PC-3 (cell line): ENCODE measurements at regions not wholly inside any gene's neighbourhood (a gene's known extent, or its start where the extent isn't known, plus 50 kb on each side); places are given as distances from the start of the nearest gene placed in this dataset.

Experiments used
- ATAC-seq: fragments of 200-7000 bp; cut with Tn5 transposase; 2 replicates; pipeline ENCODE4 v1.9.1; 2020; ENCODE audit warnings: mild to moderate bottlenecking, moderate library complexity
- BruUV-seq: library from RNA; stranded (reverse); fragments of 400-500 nt; replicated peaks from 2 replicates; lab custom pipeline; 2021; lab: Mats Ljungman, UMichigan
- CTCF ChIA-PET: fragments of 300-600 bp; sonication (Branson Sonifier 250); formaldehyde crosslinking; loops from one replicate; lab custom pipeline; 2022; ENCODE audit warnings: antibody characterized with exemption; lab: Charles Lee
- POLR2A ChIA-PET: fragments of 300-600 bp; sonication (Branson Sonifier 250); formaldehyde crosslinking; loops from one replicate; lab custom pipeline; 2022; ENCODE audit warnings: antibody characterized with exemption; ENCODE audit not compliant: unreplicated experiment; lab: Charles Lee
- DNase-seq: peaks from one replicate; pipeline ENCODE4 v3.0.0-alpha.2; 2015
- H2AFZ ChIP-seq: fragments of 300-600 bp; sonication (generic); 2 replicates; pipeline ENCODE4 v1.6.0; 2016; ENCODE audit warnings: antibody characterized with exemption, low read length
- H3F3A ChIP-seq: fragments of 300-600 bp; sonication (generic); one replicate; pipeline ENCODE4 v1.6.0; 2017; ENCODE audit warnings: antibody characterized with exemption, low read length, control low read depth, mild to moderate bottlenecking; ENCODE audit not compliant: unreplicated experiment
- H3K27ac ChIP-seq: fragments of 300-600 bp; sonication (generic); 2 replicates; pipeline ENCODE4 v1.5.1; 2016; ENCODE audit warnings: mild to moderate bottlenecking, low read length
- H3K27me3 ChIP-seq: fragments of 300-600 bp; sonication (generic); 2 replicates; pipeline ENCODE4 v1.6.1; 2016; ENCODE audit warnings: low read length, mixed read lengths
- H3K36me3 ChIP-seq: fragments of 300-600 bp; sonication (generic); 2 replicates; pipeline ENCODE4 v1.6.1; 2016; ENCODE audit warnings: low read depth, mixed run types, low read length, mixed read lengths
- H3K4me1 ChIP-seq: fragments of 300-600 bp; sonication (generic); 2 replicates; pipeline ENCODE4 v1.5.1; 2016; ENCODE audit warnings: low read length; ENCODE audit not compliant: insufficient read depth
- H3K4me2 ChIP-seq: fragments of 300-600 bp; sonication (generic); 2 replicates; pipeline ENCODE4 v1.6.0; 2016; ENCODE audit warnings: low read length
- H3K4me3 ChIP-seq: fragments of 300-600 bp; sonication (generic); 2 replicates; pipeline ENCODE4 v1.5.1; 2016; ENCODE audit warnings: mild to moderate bottlenecking, low read length, mixed read lengths
- H3K79me2 ChIP-seq: fragments of 300-600 bp; sonication (generic); 2 replicates; pipeline ENCODE4 v1.6.1; 2017; ENCODE audit warnings: low read length, mixed read lengths
- H3K9ac ChIP-seq: fragments of 300-600 bp; sonication (generic); 2 replicates; pipeline ENCODE4 v1.6.0; 2016; ENCODE audit warnings: mild to moderate bottlenecking, low read length
- H3K9me2 ChIP-seq: fragments of 300-600 bp; sonication (generic); replicated peaks from 2 replicates; pipeline ENCODE4 v1.6.1; 2016; ENCODE audit warnings: mixed run types, low read length, mixed read lengths
- H3K9me3 ChIP-seq: fragments of 300-600 bp; sonication (generic); 2 replicates; pipeline ENCODE4 v1.6.1; 2016; ENCODE audit warnings: low read length, mixed read lengths
- H4K20me1 ChIP-seq: fragments of 300-600 bp; sonication (generic); 2 replicates; pipeline ENCODE4 v1.6.1; 2016; ENCODE audit warnings: low read length, mixed read lengths
- CTCF ChIP-seq: fragments of 300-600 bp; sonication (generic); conservative IDR thresholded peaks from 2 replicates; pipeline ENCODE4 v1.5.1; 2017; ENCODE audit warnings: antibody characterized with exemption, low read depth, mild to moderate bottlenecking, low read length
- EZH2 ChIP-seq: fragments of 300-600 bp; sonication (generic); IDR thresholded peaks from one replicate; pipeline ENCODE4 v1.6.1; 2017; ENCODE audit warnings: antibody characterized with exemption, mild to moderate bottlenecking, low read length; ENCODE audit not compliant: unreplicated experiment
- EZH2phosphoT487 ChIP-seq: fragments of 300-600 bp; sonication (generic); IDR thresholded peaks from 2 replicates; pipeline ENCODE4 v1.6.1; 2018; ENCODE audit warnings: mild to moderate bottlenecking, antibody characterized with exemption, low read length, borderline replicate concordance
- intact Hi-C: fragments of 100-400 bp; cut with micrococcal nuclease; formaldehyde crosslinking; loops from 2 replicates; pipeline ENCODE4 v1.9.0; 2023

GRCh38 chr14:83827383-83827782 is 1702.6 kb upstream of the FLRT2 start:
- DNase-seq (no peak), ATAC-seq (no peak)
- no peaks in the 10 kb centered on the region for H3K4me1 ChIP-seq
- no peaks in the 10 kb centered on the region for H3K9me2 ChIP-seq
- CTCF ChIA-PET = no interaction called here
- H2AFZ ChIP-seq = no peak overlapping the region
- H4K20me1 ChIP-seq = no peaks in the 10 kb centered on the region
- intact Hi-C loops = no loop called here
- no TSS peak for BruUV-seq
- H3K27me3 ChIP-seq = no peaks in the 10 kb centered on the region
- H3K79me2 ChIP-seq = no peaks in the 10 kb centered on the region
- H3K4me2 ChIP-seq = no peak overlapping the region
- H3K4me3 ChIP-seq = no peak overlapping the region
- POLR2A ChIA-PET = no interaction called here
- H3K27ac ChIP-seq = no peak overlapping the region
- TF ChIP-seq CTCF (no peak), EZH2 (no peak), EZH2phosphoT487 (no peak)
- H3K9ac ChIP-seq = no peak overlapping the region
- H3F3A ChIP-seq = no peaks in the 10 kb centered on the region
- H3K36me3 ChIP-seq = no peaks in the 10 kb centered on the region
- H3K9me3 ChIP-seq = peaks cover 5% of the 10 kb centered on the region

GRCh38 chr14:83828406-83828805 is 1701.5 kb upstream of the FLRT2 start:
- H3K27me3 ChIP-seq = no peaks in the 10 kb centered on the region
- no peak overlapping the region for H3K4me3 ChIP-seq
- no peak overlapping the region for H2AFZ ChIP-seq
- H3K36me3 ChIP-seq = no peaks in the 10 kb centered on the region
- ChIA-PET CTCF (no interaction called here), POLR2A (no interaction called here)
- H3F3A ChIP-seq = no peaks in the 10 kb centered on the region
- no peaks in the 10 kb centered on the region for H4K20me1 ChIP-seq
- H3K4me2 ChIP-seq = no peak overlapping the region
- intact Hi-C loops = no loop called here
- H3K9me3 ChIP-seq = peaks cover 5% of the 10 kb centered on the region
- H3K4me1 ChIP-seq = no peaks in the 10 kb centered on the region
- H3K9me2 ChIP-seq = no peaks in the 10 kb centered on the region
- H3K27ac ChIP-seq = no peak overlapping the region
- ATAC-seq (no peak), DNase-seq (no peak)
- BruUV-seq = no TSS peak
- TF ChIP-seq CTCF (no peak), EZH2 (no peak), EZH2phosphoT487 (no peak)
- H3K9ac ChIP-seq = no peak overlapping the region
- no peaks in the 10 kb centered on the region for H3K79me2 ChIP-seq

GRCh38 chr14:83830316-83830715 is 1699.6 kb upstream of the FLRT2 start:
- no peaks in the 10 kb centered on the region; the same call in none of the 2 replicates for H3K9me3 ChIP-seq
- no peak overlapping the region for H3K4me3 ChIP-seq
- H3K27ac ChIP-seq = no peak overlapping the region
- H2AFZ ChIP-seq = no peak overlapping the region
- H3K9ac ChIP-seq = no peak overlapping the region
- TF ChIP-seq EZH2phosphoT487 (no peak), EZH2 (no peak), CTCF (no peak)
- H4K20me1 ChIP-seq = no peaks in the 10 kb centered on the region
- BruUV-seq = no TSS peak
- no peaks in the 10 kb centered on the region for H3K27me3 ChIP-seq
- POLR2A ChIA-PET = no interaction called here
- no peaks in the 10 kb centered on the region for H3K9me2 ChIP-seq
- ATAC-seq = no peak
- no peak overlapping the region for H3K4me2 ChIP-seq
- CTCF ChIA-PET = no interaction called here
- no peak for DNase-seq
- intact Hi-C loops = no loop called here
- H3K79me2 ChIP-seq = no peaks in the 10 kb centered on the region
- H3K36me3 ChIP-seq = no peaks in the 10 kb centered on the region
- H3F3A ChIP-seq = no peaks in the 10 kb centered on the region
- no peaks in the 10 kb centered on the region for H3K4me1 ChIP-seq
